CD14-positive monocyte (primary cell): ENCODE measurements at regions not wholly inside any gene's neighbourhood (a gene's known extent, or its start where the extent isn't known, plus 50 kb on each side); places are given as distances from the start of the nearest gene placed in this dataset.

Source experiments
- DNase-seq, 3 donors: peaks; one replicate each; pipeline ENCODE4 v3.0.0-alpha.2; 2011 to 2022
- H2AFZ ChIP-seq: 2 replicates; pipeline ENCODE4 v1.6.0; 2012; ENCODE audit warnings: mild to moderate bottlenecking, low read depth, low read length, inconsistent platforms; ENCODE audit not compliant: insufficient read depth, poor library complexity, severe bottlenecking
- H3K27ac ChIP-seq, 2 donors: 1 replicate in 1 of 2; 2 replicates in 1 of 2; pipeline ENCODE4 v1.5.1; 2012 to 2013; ENCODE audit warnings: low read length in 2 of 2, control low read depth in 1 of 2, inconsistent platforms in 1 of 2, low read depth in 1 of 2, mild to moderate bottlenecking in 1 of 2
- H3K27me3 ChIP-seq, 2 donors: one replicate each; pipeline versions ENCODE4 v1.6.0 to v1.6.1; 2011 to 2013; ENCODE audit warnings: low read length in 2 of 2; ENCODE audit not compliant: control insufficient read depth in 2 of 2, insufficient read depth in 2 of 2
- H3K36me3 ChIP-seq, 2 donors: replicated peaks in 1 of 2; 1 replicate in 1 of 2; 2 replicates in 1 of 2; pipeline versions ENCODE4 v1.5.1 to v1.6.1; 2012 to 2013; ENCODE audit warnings: low read length in 2 of 2, control low read depth in 1 of 2, inconsistent platforms in 1 of 2, mild to moderate bottlenecking in 1 of 2; ENCODE audit not compliant: insufficient read depth in 2 of 2, control insufficient read depth in 1 of 2
- H3K4me1 ChIP-seq, 2 donors: 1 replicate in 1 of 2; 2 replicates in 1 of 2; pipeline versions ENCODE4 v1.5.1 to v1.6.1; 2012 to 2013; ENCODE audit warnings: low read length in 2 of 2, control low read depth in 1 of 2, inconsistent platforms in 1 of 2, mild to moderate bottlenecking in 1 of 2, moderate library complexity in 1 of 2; ENCODE audit not compliant: insufficient read depth in 2 of 2, control insufficient read depth in 1 of 2
- H3K4me2 ChIP-seq: replicated peaks from 2 replicates; pipeline ENCODE3; 2012; ENCODE audit warnings: low read length, moderate library complexity, mild to moderate bottlenecking; ENCODE audit not compliant: poor library complexity, severe bottlenecking; ENCODE audit errors: extremely low read depth
- H3K4me3 ChIP-seq, 3 experiments: fragments of 200-600 bp in 1 of 3; sonication (generic) in 1 of 3; replicated peaks in 1 of 3; 1 replicate in 2 of 3; 2 replicates in 1 of 3; pipeline ENCODE4 v1.5.1; 2011 to 2013; ENCODE audit warnings: low read length in 3 of 3, mild to moderate bottlenecking in 3 of 3, control low read depth in 2 of 3, low read depth in 2 of 3, inconsistent platforms in 1 of 3, moderate library complexity in 1 of 3
- H3K79me2 ChIP-seq: 2 replicates; pipeline ENCODE4 v1.6.0; 2012; ENCODE audit warnings: mild to moderate bottlenecking, control low read depth, inconsistent platforms, low read length, moderate library complexity; ENCODE audit not compliant: insufficient read depth
- H3K9ac ChIP-seq: 2 replicates; pipeline ENCODE4 v1.6.0; 2017; ENCODE audit warnings: low read length, mild to moderate bottlenecking; ENCODE audit not compliant: insufficient read depth, poor library complexity, severe bottlenecking
- H3K9me3 ChIP-seq, 2 donors: replicated peaks in 1 of 2; 1 replicate in 1 of 2; 2 replicates in 1 of 2; pipeline versions ENCODE4 v1.5.1 to v1.6.1; 2012 to 2013; ENCODE audit warnings: low read length in 2 of 2, control low read depth in 1 of 2; ENCODE audit not compliant: control insufficient read depth in 1 of 2, insufficient read depth in 1 of 2
- H4K20me1 ChIP-seq: 2 replicates; pipeline ENCODE4 v1.6.0; 2012; ENCODE audit warnings: mild to moderate bottlenecking, low read length, control low read depth, moderate library complexity; ENCODE audit not compliant: insufficient read depth
- H3K27ac Mint-ChIP-seq, 7 donors: one replicate each; pipeline ENCODE4 v1.8.0; 2020; ENCODE audit warnings: mild to moderate bottlenecking in 7 of 7, mixed read lengths in 7 of 7, moderate library complexity in 6 of 7, inconsistent platforms in 2 of 7
- H3K27me3 Mint-ChIP-seq, 3 donors: one replicate each; pipeline ENCODE4 v1.8.0; 2021 to 2022; ENCODE audit warnings: low read depth in 3 of 3, mild to moderate bottlenecking in 3 of 3, mixed read lengths in 3 of 3, moderate library complexity in 3 of 3, inconsistent platforms in 1 of 3
- H3K36me3 Mint-ChIP-seq, 2 donors: one replicate each; pipeline ENCODE4 v1.8.0; 2020; ENCODE audit warnings: mixed read lengths in 2 of 2, inconsistent platforms in 1 of 2, mild to moderate bottlenecking in 1 of 2
- H3K4me1 Mint-ChIP-seq: one replicate; pipeline ENCODE4 v1.8.0; 2020; ENCODE audit warnings: mild to moderate bottlenecking, mixed read lengths
- H3K4me3 Mint-ChIP-seq, 2 donors: one replicate each; pipeline ENCODE4 v1.8.0; 2020; ENCODE audit warnings: mild to moderate bottlenecking in 2 of 2, mixed read lengths in 2 of 2, moderate library complexity in 1 of 2
- H3K9me3 Mint-ChIP-seq, 7 donors: one replicate each; pipeline ENCODE4 v1.8.0; 2020 to 2022; ENCODE audit warnings: mixed read lengths in 7 of 7, mild to moderate bottlenecking in 6 of 7, moderate library complexity in 6 of 7, inconsistent platforms in 2 of 7
- CTCF ChIP-seq: fragments of 200-600 bp; IDR thresholded peaks from one replicate; pipeline ENCODE4 v1.8.0; 2022; ENCODE audit warnings: antibody characterized with exemption, mild to moderate bottlenecking
- WGBS: methylation state at CpG from one replicate; pipeline ENCODE4 v1.1.5; 2013; ENCODE audit warnings: missing lambda C conversion rate; ENCODE audit not compliant: insufficient coverage; 5-methylcytosine and 5-hydroxymethylcytosine counted together
- intact Hi-C, 2 donors: fragments of 100-400 bp; cut with micrococcal nuclease; formaldehyde crosslinking; loops; one replicate each; pipeline versions ENCODE4 v1.15.0 to v1.15.1; 2023

GRCh38 chr11:59272771-59273372 lies 60.1 kb upstream of the MPEG1 start:
- DNase-seq = peak in 1 of 3 donors; percentile 55
- H3K4me3 Mint-ChIP-seq = peak overlapping the region; percentile 34 to 60

GRCh38 chr11:59271811-59272327 lies 59.1 kb upstream of the MPEG1 start:
- H3K36me3 ChIP-seq = no peaks in the 10 kb centered on the region
- no peaks in the 10 kb centered on the region for H3K27me3 ChIP-seq
- H3K9me3 ChIP-seq = no peaks in the 10 kb centered on the region
- H3K9ac ChIP-seq = no peak overlapping the region
- H4K20me1 ChIP-seq = no peaks in the 10 kb centered on the region
- no peaks in the 10 kb centered on the region for H3K79me2 ChIP-seq
- Mint-ChIP-seq H3K4me3 (no peak overlapping the region), H3K27ac (peak overlapping the region; percentile 93 to 98 (median 96)), H3K4me1 (peaks cover 93% of the 10 kb centered on the region), H3K9me3 (peaks cover 0 to 9% (median 3%) of the 10 kb centered on the region in 7 donors), H3K27me3 (peaks cover 0 to 3% (median 0%) of the 10 kb centered on the region in 3 donors), H3K36me3 (peaks cover 0 to 13% of the 10 kb centered on the region in 2 donors)
- no peak overlapping the region for H3K4me3 ChIP-seq
- H3K4me1 ChIP-seq = peaks cover 70 to 92% of the 10 kb centered on the region in 2 donors
- peak overlapping the region in 1 of 2 donors; percentile 72 for H3K27ac ChIP-seq
- no peak overlapping the region for H3K4me2 ChIP-seq
- H2AFZ ChIP-seq = no peak overlapping the region
- intact Hi-C loops = loop anchor here in 1 of 2 donors (5.0 kb wide), 1 partner anchor 50 kb away; no protein-coding TSS in a partner anchor
- DNase-seq = no peak
- WGBS = 96% methylated on average over 3 of the region's 4 CpGs
- no peak for TF ChIP-seq CTCF

More at GRCh38 chr11:59272771-59273372, 60.1 kb upstream of the MPEG1 start:
- peak overlapping the region in 1 of 3 experiments; percentile 18 for H3K4me3 ChIP-seq
- H3K79me2 ChIP-seq = no peaks in the 10 kb centered on the region
- 83% methylated on average over 3 of the region's 6 CpGs for WGBS
- no peak overlapping the region for H3K9ac ChIP-seq
- H3K4me2 ChIP-seq = peak overlapping the region; percentile 17
- H3K4me1 ChIP-seq = peaks cover 69 to 83% of the 10 kb centered on the region in 2 donors
- Mint-ChIP-seq H3K4me1 (peaks cover 83% of the 10 kb centered on the region), H3K9me3 (peaks cover 2 to 18% (median 9%) of the 10 kb centered on the region in 7 donors), H3K27me3 (peaks cover 0 to 3% (median 0%) of the 10 kb centered on the region in 3 donors), H3K36me3 (peaks cover 0 to 14% of the 10 kb centered on the region in 2 donors), H3K27ac (peak overlapping the region; percentile 93 to 98 (median 95))
- peak overlapping the region; percentile 30 to 72 for H3K27ac ChIP-seq
- H3K36me3 ChIP-seq = no peaks in the 10 kb centered on the region
- no peaks in the 10 kb centered on the region for H4K20me1 ChIP-seq
- peaks cover 0 to 2% of the 10 kb centered on the region in 2 donors for H3K9me3 ChIP-seq
- no peak overlapping the region for H2AFZ ChIP-seq
- intact Hi-C loops = loop anchor here in 1 of 2 donors (5.0 kb wide), 1 partner anchor 51 kb away; no protein-coding TSS in a partner anchor
- H3K27me3 ChIP-seq = no peaks in the 10 kb centered on the region
- no peak for TF ChIP-seq CTCF
